SW 1271 (cell line): ENCODE measurements at regions not wholly inside any gene's neighbourhood (a gene's known extent, or its start where the extent isn't known, plus 50 kb on each side); places are given as distances from the start of the nearest gene placed in this dataset.
"Not testable (repeated sequence)": the region's sequence is repeated elsewhere in the genome, so short reads cannot be mapped to it uniquely, and the experiment has no call there.

ENCODE experiments used
- DNase-seq, 2 experiments: peaks; one replicate each; lab custom pipeline; 2025; lab: John Stamatoyannopoulos, UW

GRCh38 chr1:148386031-148386398, 97.1 kb downstream of the PPIAL4G start:
- not testable (repeated sequence) for DNase-seq

- DNase-seq, result no peak
Measured at GRCh38 chr1:148385371-148386030, 97.6 kb downstream of the PPIAL4G start.

- DNase-seq, result no peak
Measured at GRCh38 chr1:148383966-148384365, 99.1 kb downstream of the PPIAL4G start.

GRCh38 chr1:148379697-148380096, 103.4 kb downstream of the PPIAL4G start:
- no peak for DNase-seq

GRCh38 chr1:148379170-148379500, 104.0 kb downstream of the PPIAL4G start:
- no peak for DNase-seq

DNA sequence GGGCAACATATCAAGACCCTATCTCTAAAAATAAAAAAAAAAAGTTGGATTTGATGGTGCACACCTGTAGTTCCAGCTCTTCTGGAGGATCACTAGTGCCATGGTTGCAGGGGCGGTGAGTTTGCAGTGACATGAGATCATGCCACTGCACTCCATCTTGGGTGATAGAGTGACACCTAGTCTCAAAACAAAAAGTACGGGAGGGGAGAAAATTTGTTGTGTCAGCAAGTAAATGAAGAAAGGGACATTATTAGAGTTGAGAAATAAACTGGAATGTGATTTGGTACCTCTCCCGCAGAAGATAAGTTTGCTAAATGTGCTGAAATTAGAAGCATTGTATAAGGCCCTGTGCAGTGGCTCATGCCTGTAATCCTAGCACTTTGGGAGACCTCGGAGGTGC, 105.1 kb downstream of the PPIAL4G start:
- not testable (repeated sequence) for DNase-seq

- DNase-seq, result not testable (repeated sequence)
Measured at GRCh38 chr1:148377045-148377444, 106.1 kb downstream of the PPIAL4G start.

- no peak for DNase-seq
Measured at GRCh38 chr1:148374101-148374500, 109.0 kb downstream of the PPIAL4G start.

- DNase-seq, result no peak
Measured at GRCh38 chr1:148373192-148373925, 109.7 kb downstream of the PPIAL4G start.

- DNase-seq, result no peak
Measured at GRCh38 chr1:148372731-148373130, 110.4 kb downstream of the PPIAL4G start.

DNA sequence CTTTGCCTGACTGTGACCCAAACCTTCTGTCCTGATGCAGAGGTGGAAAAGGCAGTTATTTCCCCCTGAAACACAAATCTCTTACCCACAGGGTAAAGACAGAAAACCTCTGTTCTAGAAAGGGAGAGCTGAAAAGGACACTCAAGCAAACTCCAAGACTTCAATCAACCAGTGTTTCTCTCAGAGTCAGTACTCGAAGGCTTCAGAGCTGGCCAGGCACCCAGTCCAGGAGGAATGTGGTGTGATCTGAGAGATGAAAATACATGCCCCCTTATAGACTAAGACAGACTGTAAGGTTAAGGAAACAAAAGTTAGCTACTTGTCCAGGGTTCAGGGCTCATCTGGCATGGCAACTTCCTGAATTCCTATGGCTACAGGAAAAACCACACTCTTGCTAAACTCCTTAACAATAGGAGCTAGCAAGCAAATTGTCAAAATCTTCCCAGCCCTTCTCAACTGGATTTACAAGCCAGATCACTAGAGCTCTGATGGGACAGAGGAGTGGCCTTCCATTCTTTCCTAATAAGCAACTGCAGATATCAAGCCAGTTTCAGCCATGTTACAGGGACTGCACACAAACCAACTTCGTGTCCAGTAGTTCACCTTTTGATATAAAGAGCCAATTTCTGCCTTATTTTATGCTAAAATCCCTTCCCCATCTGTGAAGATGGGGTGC, 110.9 kb downstream of the PPIAL4G start:
- not testable (repeated sequence) for DNase-seq

- DNase-seq, result peak in 1 of 2 experiments; percentile 37
Measured at GRCh38 chr1:148371551-148371994, 111.5 kb downstream of the PPIAL4G start.

- not testable (repeated sequence) for DNase-seq
Measured at GRCh38 chr1:148370661-148371060, 112.4 kb downstream of the PPIAL4G start.

- no peak for DNase-seq
Measured at GRCh38 chr1:148367596-148367995, 115.5 kb downstream of the PPIAL4G start.

DNA sequence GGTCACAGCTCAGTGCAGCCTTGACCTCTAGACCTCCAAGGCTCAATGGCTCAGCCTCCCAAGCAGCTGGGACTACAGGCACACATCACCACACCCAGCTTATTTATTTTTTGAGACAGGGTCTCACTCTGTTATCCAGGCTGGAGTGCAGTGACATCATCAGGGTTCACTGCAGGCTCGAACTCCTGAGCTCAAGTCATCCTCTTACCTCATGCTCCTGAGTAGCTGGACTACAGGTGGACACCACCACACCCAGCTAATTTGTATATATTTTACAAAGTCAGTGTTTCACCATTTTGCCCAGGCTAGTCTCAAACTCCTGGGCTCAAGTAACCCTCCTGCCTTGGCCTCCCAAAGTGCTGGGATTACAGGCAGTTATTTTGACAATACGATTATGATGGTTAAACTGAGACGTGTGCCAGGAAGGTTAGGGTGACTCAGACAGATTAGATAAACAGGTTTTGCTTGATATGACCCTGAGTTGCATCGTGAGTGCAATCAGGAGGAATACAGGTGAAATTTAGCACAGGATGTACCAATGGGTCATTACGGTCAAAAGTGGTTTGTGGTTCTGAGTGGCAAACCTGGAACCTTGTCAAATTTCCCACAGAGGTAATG, 116.9 kb downstream of the PPIAL4G start:
- not testable (repeated sequence) for DNase-seq

DNA sequence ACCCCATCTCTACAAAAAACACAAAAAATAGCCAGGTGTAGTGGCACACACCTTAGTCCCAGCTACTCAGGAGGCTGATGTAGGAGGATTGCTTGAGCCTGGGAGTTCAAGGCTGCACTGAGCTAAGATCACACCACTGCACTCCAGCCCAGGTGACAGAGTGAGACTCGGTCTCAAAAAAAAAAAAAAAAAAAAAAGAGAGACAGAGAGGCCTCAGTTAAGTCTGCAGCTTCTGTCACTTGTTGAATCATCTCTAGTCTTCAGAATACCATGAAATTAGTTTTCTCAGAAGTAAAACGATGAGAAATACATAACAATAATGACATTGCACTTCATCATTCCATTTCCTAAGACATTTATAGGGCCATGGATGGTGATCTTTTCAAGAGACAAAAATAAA, 118.0 kb downstream of the PPIAL4G start:
- DNase-seq, result not testable (repeated sequence)

DNA sequence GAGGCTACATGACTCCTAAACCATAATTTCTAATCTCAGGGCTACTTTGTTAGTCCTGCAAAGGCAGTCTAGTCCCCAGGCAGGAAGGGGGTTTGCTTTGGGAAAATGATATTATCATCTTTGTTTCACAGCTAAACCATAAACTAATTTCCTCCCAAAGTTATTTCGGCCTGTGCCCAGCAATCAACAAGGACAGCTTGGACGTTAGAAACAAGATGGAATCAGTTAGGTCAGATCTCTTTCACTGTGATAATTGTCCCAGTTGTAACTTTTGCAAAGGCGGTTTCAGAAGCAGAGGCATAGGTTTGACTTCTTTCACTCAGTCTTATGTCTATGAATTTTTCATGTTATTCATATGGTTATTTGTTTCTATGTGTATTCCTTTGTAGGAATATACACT, 119.1 kb downstream of the PPIAL4G start:
- DNase-seq, result not testable (repeated sequence)

- DNase-seq, result no peak
Measured at GRCh38 chr1:148363439-148363810, 119.7 kb downstream of the PPIAL4G start.

DNA sequence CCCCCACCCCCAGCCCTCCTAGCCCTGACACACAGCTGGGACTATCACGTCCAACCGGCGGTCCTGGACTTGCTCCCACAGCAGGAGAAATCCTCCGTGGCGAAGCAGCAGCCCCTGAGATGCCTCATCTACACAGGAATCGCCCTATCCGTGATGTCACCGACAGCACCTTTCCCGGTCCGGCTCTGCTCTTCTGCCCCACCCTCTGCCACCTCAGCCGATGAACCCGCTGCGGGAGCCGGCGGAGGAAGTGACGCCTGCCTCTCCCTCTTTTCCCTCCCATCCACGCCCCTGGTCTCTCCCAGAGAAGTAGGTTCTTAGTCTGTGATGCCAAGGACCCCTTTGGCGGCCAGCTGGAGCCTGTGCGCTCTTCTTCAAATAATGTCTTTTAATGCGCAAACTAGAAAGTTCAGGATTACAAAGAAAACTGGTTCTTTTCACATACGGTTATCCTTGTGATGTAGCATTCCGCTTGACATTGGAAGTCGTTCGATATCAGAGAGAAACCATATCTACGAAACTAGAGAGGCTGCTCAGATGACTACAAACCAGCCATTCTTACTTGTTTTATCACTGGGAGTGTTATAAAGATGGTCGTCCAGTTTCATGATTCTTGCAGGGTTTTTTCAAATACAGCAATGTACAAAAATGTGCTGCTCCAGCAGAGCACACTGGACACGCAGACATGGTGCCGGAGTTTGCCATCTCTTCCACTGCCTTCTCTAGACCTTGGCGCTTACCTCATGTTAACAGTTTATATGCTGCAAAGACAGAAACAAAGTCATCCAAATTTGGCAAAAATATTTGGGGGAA, 120.3 kb downstream of the PPIAL4G start:
- no peak for DNase-seq

- DNase-seq, result no peak
Measured at GRCh38 chr1:148362216-148362611, 120.9 kb downstream of the PPIAL4G start.

GRCh38 chr1:148361427-148362215, 121.5 kb downstream of the PPIAL4G start:
- DNase-seq, result not testable (repeated sequence)
